ENCODE measurements at regions not wholly inside any gene's neighbourhood (a gene's known extent, or its start where the extent isn't known, plus 50 kb on each side); places are given as distances from the start of the nearest gene placed in this dataset.
"Not testable (repeated sequence)": the region's sequence is repeated elsewhere in the genome, so short reads cannot be mapped to it uniquely, and the experiment has no call there.

- Histone ChIP-seq H3K4me2 (no peak overlapping the region), H3K27me3 (no peaks in the 10 kb centered on the region), H4K20me1 (no peaks in the 10 kb centered on the region), H3K4me3 (no peak overlapping the region), H3K36me3 (no peaks in the 10 kb centered on the region), H3K27ac (no peak overlapping the region), H3K4me1 (peaks cover 11% of the 10 kb centered on the region), H3K9ac (no peak overlapping the region), H3K9me3 (no peaks in the 10 kb centered on the region)
- no peak for TF ChIP-seq Cebpa-rat (IDR thresholded peaks at IDR 0.05)
Measured at GRCh38 chr7:98724591-98724990, 107.5 kb downstream of the NPTX2 start.

GRCh38 chr7:98727146-98727709 is 110.1 kb downstream of the NPTX2 start:
- no peaks in the 10 kb centered on the region for H3K9me3 ChIP-seq
- 0 out of 2 replicates have a peak, but pooled peaks cover 6% of the 10 kb centered on the region for H3K4me1 ChIP-seq
- H3K4me3 ChIP-seq = no peak overlapping the region
- no peak overlapping the region for H3K4me2 ChIP-seq
- no peaks in the 10 kb centered on the region for H4K20me1 ChIP-seq
- H3K27me3 ChIP-seq = no peaks in the 10 kb centered on the region
- TF ChIP-seq Cebpa-rat (IDR thresholded peaks at IDR 0.05) = no peak
- H3K27ac ChIP-seq = no peak overlapping the region
- H3K9ac ChIP-seq = no peak overlapping the region
- H3K36me3 ChIP-seq = no peaks in the 10 kb centered on the region

GRCh38 chr7:98728555-98728954 is 111.5 kb downstream of the NPTX2 start:
- Histone ChIP-seq H3K4me2 (no peak overlapping the region), H3K9ac (no peak overlapping the region), H3K4me3 (no peak overlapping the region), H3K9me3 (no peaks in the 10 kb centered on the region), H3K4me1 (0 out of 2 replicates have a peak, but pooled peaks cover 6% of the 10 kb centered on the region), H4K20me1 (no peaks in the 10 kb centered on the region), H3K27me3 (no peaks in the 10 kb centered on the region), H3K36me3 (no peaks in the 10 kb centered on the region), H3K27ac (no peak overlapping the region)
- TF ChIP-seq Cebpa-rat (IDR thresholded peaks at IDR 0.05) = no peak

GRCh38 chr7:98729121-98729520 is 112.0 kb downstream of the NPTX2 start:
- 0 out of 2 replicates have a peak, but pooled peaks cover 6% of the 10 kb centered on the region for H3K4me1 ChIP-seq
- no peak for TF ChIP-seq Cebpa-rat (IDR thresholded peaks at IDR 0.05)
- no peaks in the 10 kb centered on the region for H4K20me1 ChIP-seq
- H3K4me3 ChIP-seq = no peak overlapping the region
- no peak overlapping the region for H3K9ac ChIP-seq
- no peak overlapping the region for H3K27ac ChIP-seq
- no peaks in the 10 kb centered on the region for H3K36me3 ChIP-seq
- H3K9me3 ChIP-seq = no peaks in the 10 kb centered on the region
- no peaks in the 10 kb centered on the region for H3K27me3 ChIP-seq
- H3K4me2 ChIP-seq = no peak overlapping the region

- H3K27ac ChIP-seq = no peak overlapping the region
- 0 out of 2 replicates have a peak, but pooled peaks cover 6% of the 10 kb centered on the region for H3K4me1 ChIP-seq
- no peak for TF ChIP-seq Cebpa-rat (IDR thresholded peaks at IDR 0.05)
- no peak overlapping the region for H3K9ac ChIP-seq
- H3K9me3 ChIP-seq = no peaks in the 10 kb centered on the region
- no peak overlapping the region for H3K4me2 ChIP-seq
- H3K36me3 ChIP-seq = no peaks in the 10 kb centered on the region
- no peaks in the 10 kb centered on the region for H3K27me3 ChIP-seq
- no peaks in the 10 kb centered on the region for H4K20me1 ChIP-seq
- H3K4me3 ChIP-seq = no peak overlapping the region
Measured at GRCh38 chr7:98730326-98730725, 113.2 kb downstream of the NPTX2 start.

- Histone ChIP-seq H3K4me1 (no peaks in the 10 kb centered on the region), H3K27me3 (no peaks in the 10 kb centered on the region), H3K4me2 (no peak overlapping the region), H3K36me3 (no peaks in the 10 kb centered on the region), H3K9ac (no peak overlapping the region), H4K20me1 (no peaks in the 10 kb centered on the region), H3K9me3 (no peaks in the 10 kb centered on the region), H3K4me3 (no peak overlapping the region), H3K27ac (no peak overlapping the region)
- no peak for TF ChIP-seq Cebpa-rat (IDR thresholded peaks at IDR 0.05)
Measured at GRCh38 chr7:98731651-98732050, 114.6 kb downstream of the NPTX2 start.

- H3K36me3 ChIP-seq = no peaks in the 10 kb centered on the region
- no peak for TF ChIP-seq Cebpa-rat (IDR thresholded peaks at IDR 0.05)
- no peaks in the 10 kb centered on the region for H3K27me3 ChIP-seq
- no peaks in the 10 kb centered on the region for H3K9me3 ChIP-seq
- H4K20me1 ChIP-seq = no peaks in the 10 kb centered on the region
- H3K9ac ChIP-seq = no peak overlapping the region
- H3K27ac ChIP-seq = no peak overlapping the region
- H3K4me2 ChIP-seq = no peak overlapping the region
- no peaks in the 10 kb centered on the region for H3K4me1 ChIP-seq
- no peak overlapping the region for H3K4me3 ChIP-seq
Measured at GRCh38 chr7:98733036-98733435, 116.0 kb downstream of the NPTX2 start.

GRCh38 chr7:98735801-98736200 is 118.7 kb downstream of the NPTX2 start:
- no peak overlapping the region for H3K4me3 ChIP-seq
- H3K27me3 ChIP-seq = no peaks in the 10 kb centered on the region
- no peak for TF ChIP-seq Cebpa-rat (IDR thresholded peaks at IDR 0.05)
- H3K27ac ChIP-seq = no peak overlapping the region
- H3K9me3 ChIP-seq = no peaks in the 10 kb centered on the region
- no peaks in the 10 kb centered on the region for H3K36me3 ChIP-seq
- H4K20me1 ChIP-seq = no peaks in the 10 kb centered on the region
- H3K9ac ChIP-seq = no peak overlapping the region
- H3K4me1 ChIP-seq = no peaks in the 10 kb centered on the region
- H3K4me2 ChIP-seq = no peak overlapping the region

DNA sequence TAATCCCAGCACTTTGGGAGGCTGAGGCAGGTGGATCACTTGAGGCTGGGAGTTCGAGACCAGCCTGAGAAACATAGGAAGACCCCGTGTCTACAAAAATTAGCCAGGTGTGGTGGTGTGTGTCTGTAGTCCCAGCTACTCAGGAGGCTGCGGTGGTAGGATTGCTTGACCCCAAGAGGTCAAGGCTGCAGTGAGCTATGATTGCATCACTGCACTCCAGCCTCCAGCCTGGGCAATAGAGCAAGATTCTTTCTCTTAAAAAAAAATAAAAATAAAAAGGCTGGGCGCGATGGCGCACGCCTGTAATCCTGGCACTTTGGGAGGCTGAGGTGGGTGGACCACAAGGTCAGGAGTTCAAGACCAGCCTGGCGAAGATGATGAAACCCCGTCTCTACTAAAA is 119.4 kb downstream of the NPTX2 start:
- H3K27me3 ChIP-seq, H3K36me3 ChIP-seq, H3K4me2 ChIP-seq, H3K4me1 ChIP-seq, H3K9me3 ChIP-seq, H3K4me3 ChIP-seq, H3K27ac ChIP-seq, H4K20me1 ChIP-seq, H3K9ac ChIP-seq: not testable (repeated sequence)

DNA sequence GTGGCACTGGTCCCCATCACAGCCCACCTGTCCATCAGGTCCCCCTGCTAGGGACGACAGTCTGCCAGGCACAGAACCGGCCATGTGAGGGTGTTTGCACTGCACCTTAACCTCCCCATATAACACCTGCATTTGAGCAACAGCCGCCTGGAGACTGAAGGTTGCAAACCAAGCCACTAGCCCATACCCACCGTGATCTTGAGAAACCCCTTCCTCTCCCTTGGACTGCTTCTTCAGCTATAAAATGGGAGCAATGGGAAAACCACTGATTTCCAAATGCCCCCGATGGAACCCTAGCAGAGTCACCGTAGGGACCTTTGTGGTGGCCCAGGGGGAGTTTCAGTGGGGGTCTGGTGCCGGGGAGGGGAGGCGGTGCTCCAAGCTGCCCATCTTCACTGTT is 120.1 kb downstream of the NPTX2 start:
- Histone ChIP-seq H3K9ac (no peak overlapping the region), H4K20me1 (no peaks in the 10 kb centered on the region), H3K27ac (no peak overlapping the region), H3K27me3 (no peaks in the 10 kb centered on the region), H3K4me2 (no peak overlapping the region), H3K9me3 (no peaks in the 10 kb centered on the region), H3K4me1 (no peaks in the 10 kb centered on the region), H3K36me3 (no peaks in the 10 kb centered on the region), H3K4me3 (no peak overlapping the region)
- no peak for TF ChIP-seq Cebpa-rat (IDR thresholded peaks at IDR 0.05)

DNA sequence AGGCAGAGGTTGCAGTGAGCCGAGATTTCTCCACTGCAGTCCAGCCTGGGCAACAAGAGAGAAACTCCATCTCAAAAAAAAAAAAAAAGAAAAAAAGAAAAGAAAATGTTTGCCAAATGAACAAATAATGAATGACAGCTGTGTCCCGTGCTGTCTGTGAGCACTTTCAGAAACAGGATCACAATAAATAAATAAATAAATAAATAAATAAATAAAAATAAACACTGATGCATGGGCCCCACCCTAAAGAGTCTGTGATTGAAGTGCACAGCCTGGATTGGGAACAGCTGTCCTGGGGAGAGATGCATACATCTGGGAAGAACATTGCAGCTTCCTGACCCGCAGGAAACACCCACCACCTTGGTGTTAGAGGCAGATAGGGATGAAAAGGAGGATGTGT is 123.6 kb downstream of the NPTX2 start:
- Histone ChIP-seq H3K36me3 (no peaks in the 10 kb centered on the region), H3K4me1 (no peaks in the 10 kb centered on the region), H3K27ac (no peak overlapping the region), H3K4me3 (no peak overlapping the region), H3K9ac (no peak overlapping the region), H3K27me3 (no peaks in the 10 kb centered on the region), H4K20me1 (no peaks in the 10 kb centered on the region), H3K4me2 (no peak overlapping the region), H3K9me3 (no peaks in the 10 kb centered on the region)
- no peak for TF ChIP-seq Cebpa-rat (IDR thresholded peaks at IDR 0.05)
